GM19463 (cell line): ENCODE measurements at regions not wholly inside any gene's neighbourhood (a gene's known extent, or its start where the extent isn't known, plus 50 kb on each side); places are given as distances from the start of the nearest gene placed in this dataset.
"Not testable (repeated sequence)": the region's sequence is repeated elsewhere in the genome, so short reads cannot be mapped to it uniquely, and the experiment has no call there.

Experiments used
- ATAC-seq: cut with Tn5 transposase; IDR thresholded peaks from one replicate; pipeline ENCODE4 v1.9.1; 2021; ENCODE audit warnings: mild to moderate bottlenecking, moderate library complexity; ENCODE audit not compliant: unreplicated experiment

- ATAC-seq, result no peak
These were observed 599.2 kb upstream of the ROBO1 start for GRCh38 chr3:80366808-80367548.

GRCh38 chr3:80357761-80358160, 590.0 kb upstream of the ROBO1 start:
- ATAC-seq, result no peak

GRCh38 chr3:80355144-80355543, 587.3 kb upstream of the ROBO1 start:
- no peak for ATAC-seq

- ATAC-seq, result no peak
These were observed 583.4 kb upstream of the ROBO1 start for GRCh38 chr3:80351201-80351600.

- no peak for ATAC-seq
These were observed 583.0 kb upstream of the ROBO1 start for GRCh38 chr3:80350771-80351170.

GRCh38 chr3:80338366-80338765, 570.6 kb upstream of the ROBO1 start:
- no peak for ATAC-seq

GRCh38 chr3:80334534-80334933, 566.7 kb upstream of the ROBO1 start:
- ATAC-seq, result no peak

GRCh38 chr3:80331494-80332170, 563.8 kb upstream of the ROBO1 start:
- no peak for ATAC-seq

GRCh38 chr3:80314541-80314940, 546.7 kb upstream of the ROBO1 start:
- not testable (repeated sequence) for ATAC-seq

GRCh38 chr3:80308637-80309036, 540.8 kb upstream of the ROBO1 start:
- no peak for ATAC-seq

- no peak for ATAC-seq
These were observed 540.0 kb upstream of the ROBO1 start for GRCh38 chr3:80307844-80308243.

GRCh38 chr3:80297720-80298119, 529.9 kb upstream of the ROBO1 start:
- ATAC-seq, result no peak

GRCh38 chr3:80285388-80285787, 517.6 kb upstream of the ROBO1 start:
- ATAC-seq, result no peak

GRCh38 chr3:80283783-80284182, 516.0 kb upstream of the ROBO1 start:
- ATAC-seq, result no peak

GRCh38 chr3:80278056-80278455, 510.3 kb upstream of the ROBO1 start:
- no peak for ATAC-seq

- ATAC-seq, result no peak
These were observed 507.3 kb upstream of the ROBO1 start for GRCh38 chr3:80275120-80275519.

GRCh38 chr3:80263260-80263659, 495.5 kb upstream of the ROBO1 start:
- no peak for ATAC-seq

GRCh38 chr3:80261082-80261481, 493.3 kb upstream of the ROBO1 start:
- no peak for ATAC-seq

- no peak for ATAC-seq
These were observed 491.9 kb upstream of the ROBO1 start for GRCh38 chr3:80259736-80260135.

GRCh38 chr3:80252113-80252512, 484.3 kb upstream of the ROBO1 start:
- ATAC-seq, result no peak

- ATAC-seq, result no peak
These were observed 480.0 kb upstream of the ROBO1 start for GRCh38 chr3:80247766-80248165.

- ATAC-seq, result no peak
These were observed 476.6 kb upstream of the ROBO1 start for GRCh38 chr3:80244390-80244789.

- no peak for ATAC-seq
These were observed 474.0 kb upstream of the ROBO1 start for GRCh38 chr3:80241791-80242190.
